HL-60 (cell line): ENCODE measurements at regions not wholly inside any gene's neighbourhood (a gene's known extent, or its start where the extent isn't known, plus 50 kb on each side); places are given as distances from the start of the nearest gene placed in this dataset.

Source experiments
- CTCF ChIP-seq: IDR thresholded peaks from one replicate; pipeline ENCODE4 v1.5.1; 2011; ENCODE audit warnings: low read length, control low read depth, inconsistent platforms; ENCODE audit not compliant: insufficient read depth
- POLR2AphosphoS5 ChIP-seq: IDR thresholded peaks from 2 replicates; pipeline ENCODE4 v1.6.1; 2012; ENCODE audit warnings: low read depth
- REST ChIP-seq: IDR thresholded peaks from 2 replicates; pipeline ENCODE4 v1.6.1; 2012; ENCODE audit warnings: low read depth; ENCODE audit not compliant: insufficient replicate concordance

GRCh38 chr13:20337884-20338551 lies 105.9 kb upstream of the GJB6 start:
- TF ChIP-seq CTCF (no peak), POLR2AphosphoS5 (no peak), REST (no peak)
